KMS-11 (cell line): ENCODE measurements at regions not wholly inside any gene's neighbourhood (a gene's known extent, or its start where the extent isn't known, plus 50 kb on each side); places are given as distances from the start of the nearest gene placed in this dataset.

Experiments used
- H2AFZ ChIP-seq: fragments of 200-600 bp; sonication (generic); 2 replicates; pipeline ENCODE4 v1.6.1; 2016; ENCODE audit warnings: antibody characterized with exemption, mixed run types, low read depth
- H3K27ac ChIP-seq: fragments of 200-600 bp; sonication (generic); 2 replicates; pipeline ENCODE4 v1.6.1; 2016; ENCODE audit warnings: mild to moderate bottlenecking, mixed run types
- H3K27me3 ChIP-seq: fragments of 200-600 bp; sonication (generic); 2 replicates; pipeline ENCODE4 v1.6.1; 2017; ENCODE audit warnings: mild to moderate bottlenecking, low read depth, mixed run types, moderate library complexity; ENCODE audit not compliant: insufficient read depth
- H3K36me3 ChIP-seq: fragments of 200-600 bp; sonication (generic); 2 replicates; pipeline ENCODE4 v1.6.1; 2017; ENCODE audit warnings: mild to moderate bottlenecking, mixed run types; ENCODE audit not compliant: insufficient read depth
- H3K4me1 ChIP-seq: fragments of 200-600 bp; sonication (generic); 2 replicates; pipeline ENCODE4 v1.6.1; 2016; ENCODE audit warnings: mild to moderate bottlenecking, low read depth, mixed run types; ENCODE audit not compliant: poor library complexity, severe bottlenecking
- H3K4me2 ChIP-seq: fragments of 200-600 bp; sonication (generic); 2 replicates; pipeline ENCODE4 v1.7.0; 2016; ENCODE audit warnings: mild to moderate bottlenecking, mixed run types
- H3K4me3 ChIP-seq: fragments of 200-600 bp; sonication (generic); IDR thresholded peaks from 2 replicates; pipeline ENCODE4 v1.6.1; 2017; ENCODE audit warnings: low read depth, low read length, mixed read lengths; ENCODE audit not compliant: insufficient read depth
- H3K79me2 ChIP-seq: fragments of 200-600 bp; sonication (generic); 2 replicates; pipeline ENCODE4 v1.6.1; 2016; ENCODE audit warnings: low read depth, mixed run types; ENCODE audit not compliant: insufficient read depth
- H3K9ac ChIP-seq: fragments of 200-600 bp; sonication (generic); 2 replicates; pipeline ENCODE4 v1.6.1; 2016; ENCODE audit warnings: mild to moderate bottlenecking, mixed run types
- H4K20me1 ChIP-seq: fragments of 200-600 bp; sonication (generic); 2 replicates; pipeline ENCODE4 v1.6.1; 2016; ENCODE audit warnings: mild to moderate bottlenecking, mixed run types; ENCODE audit not compliant: insufficient read depth
- TF ChIP-seq, protein P1 (sequence below): fragments of 200-600 bp; sonication (generic); conservative IDR thresholded peaks from 2 replicates; pipeline ENCODE4 v1.6.1; 2017; ENCODE audit warnings: low read depth, mild to moderate bottlenecking, antibody characterized with exemption, low read length, moderate library complexity, mixed read lengths

DNA sequence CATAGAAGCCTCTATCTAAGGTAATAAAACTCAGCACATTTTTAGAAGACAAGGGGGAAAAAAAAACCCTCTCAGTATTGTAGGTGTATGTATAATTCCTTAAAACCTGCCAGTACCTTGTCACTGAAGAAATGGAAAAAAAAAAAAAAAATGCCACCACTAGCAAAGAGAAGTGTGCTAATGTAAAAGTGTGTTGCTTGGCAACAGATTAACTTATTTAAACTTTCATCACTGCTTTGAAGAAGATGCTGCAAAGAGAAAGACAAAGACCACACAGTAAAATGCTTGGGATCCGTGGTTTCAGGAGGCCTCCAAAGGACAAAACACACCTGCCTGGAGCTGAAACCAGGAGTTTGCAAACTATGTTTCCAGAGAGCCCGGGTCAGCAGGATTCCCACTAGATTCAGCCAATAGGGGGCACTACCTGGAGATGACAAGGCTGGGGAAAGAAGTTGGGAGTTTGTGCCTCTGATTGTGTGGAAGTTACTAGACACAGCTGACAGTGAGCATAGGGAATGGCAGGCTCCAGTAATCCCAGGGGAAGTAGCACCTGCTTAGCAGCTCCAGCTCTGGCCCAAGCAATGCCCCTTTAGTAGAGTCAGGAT, 169.1 kb upstream of the TRIB2 start:
- Histone ChIP-seq H3K9ac (no peak overlapping the region), H3K36me3 (no peaks in the 10 kb centered on the region), H3K27ac (no peak overlapping the region), H3K4me3 (no peak overlapping the region), H4K20me1 (no peaks in the 10 kb centered on the region), H3K4me1 (no peaks in the 10 kb centered on the region), H3K27me3 (no peaks in the 10 kb centered on the region), H2AFZ (no peak overlapping the region), H3K4me2 (no peak overlapping the region), H3K79me2 (no peaks in the 10 kb centered on the region)
- TF ChIP-seq, protein P1, sequence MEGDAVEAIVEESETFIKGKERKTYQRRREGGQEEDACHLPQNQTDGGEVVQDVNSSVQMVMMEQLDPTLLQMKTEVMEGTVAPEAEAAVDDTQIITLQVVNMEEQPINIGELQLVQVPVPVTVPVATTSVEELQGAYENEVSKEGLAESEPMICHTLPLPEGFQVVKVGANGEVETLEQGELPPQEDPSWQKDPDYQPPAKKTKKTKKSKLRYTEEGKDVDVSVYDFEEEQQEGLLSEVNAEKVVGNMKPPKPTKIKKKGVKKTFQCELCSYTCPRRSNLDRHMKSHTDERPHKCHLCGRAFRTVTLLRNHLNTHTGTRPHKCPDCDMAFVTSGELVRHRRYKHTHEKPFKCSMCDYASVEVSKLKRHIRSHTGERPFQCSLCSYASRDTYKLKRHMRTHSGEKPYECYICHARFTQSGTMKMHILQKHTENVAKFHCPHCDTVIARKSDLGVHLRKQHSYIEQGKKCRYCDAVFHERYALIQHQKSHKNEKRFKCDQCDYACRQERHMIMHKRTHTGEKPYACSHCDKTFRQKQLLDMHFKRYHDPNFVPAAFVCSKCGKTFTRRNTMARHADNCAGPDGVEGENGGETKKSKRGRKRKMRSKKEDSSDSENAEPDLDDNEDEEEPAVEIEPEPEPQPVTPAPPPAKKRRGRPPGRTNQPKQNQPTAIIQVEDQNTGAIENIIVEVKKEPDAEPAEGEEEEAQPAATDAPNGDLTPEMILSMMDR: no peak

DNA sequence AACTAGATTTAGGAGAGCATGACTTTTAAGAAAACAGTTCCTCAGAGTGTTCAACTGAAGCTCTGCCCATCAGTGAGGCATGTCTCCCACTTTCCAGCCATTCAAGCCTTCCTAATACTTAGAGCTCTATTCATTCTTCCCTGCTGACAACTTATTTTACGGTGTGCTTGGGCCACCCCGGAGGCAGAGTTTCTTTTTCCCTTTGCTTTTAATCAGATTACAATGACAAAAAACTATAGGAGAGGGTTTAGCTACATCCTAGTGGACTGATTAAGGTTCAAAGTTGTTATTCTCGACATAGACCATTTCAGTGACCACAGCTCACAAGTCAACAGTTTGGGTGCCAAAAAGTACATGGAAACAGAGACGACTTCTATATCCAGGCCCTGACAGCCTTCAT, 167.8 kb upstream of the TRIB2 start:
- Histone ChIP-seq H3K27ac (no peak overlapping the region), H3K79me2 (no peaks in the 10 kb centered on the region), H3K4me3 (no peak overlapping the region), H3K4me2 (no peak overlapping the region), H3K9ac (no peak overlapping the region), H4K20me1 (no peaks in the 10 kb centered on the region), H3K27me3 (no peaks in the 10 kb centered on the region), H3K36me3 (no peaks in the 10 kb centered on the region), H2AFZ (no peak overlapping the region), H3K4me1 (no peaks in the 10 kb centered on the region)
- TF ChIP-seq, protein P1: no peak

DNA sequence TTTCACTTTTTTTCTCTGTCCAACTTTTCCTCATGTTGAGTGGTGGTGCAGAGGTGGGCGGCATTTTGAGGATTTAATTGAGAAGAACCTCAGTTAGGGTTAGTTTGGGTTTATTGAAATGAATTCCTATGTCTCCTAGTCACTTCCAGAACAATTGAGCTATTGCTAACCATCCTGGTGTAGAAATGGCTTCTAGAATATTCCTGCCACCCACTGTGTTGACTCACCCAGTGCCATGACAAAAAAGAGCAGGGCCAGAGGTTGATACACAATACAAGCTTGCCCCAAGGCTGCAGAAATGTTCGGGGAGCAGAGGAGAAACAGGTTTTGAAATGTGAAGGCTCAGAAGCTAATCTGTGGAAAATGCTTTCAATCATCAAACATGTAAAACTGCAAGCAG, 167.1 kb upstream of the TRIB2 start:
- H4K20me1 ChIP-seq: no peaks in the 10 kb centered on the region
- TF ChIP-seq, protein P1: no peak
- H3K9ac ChIP-seq: no peak overlapping the region
- no peak overlapping the region for H3K4me2 ChIP-seq
- H3K4me1 ChIP-seq: no peaks in the 10 kb centered on the region
- H3K27me3 ChIP-seq: no peaks in the 10 kb centered on the region
- no peaks in the 10 kb centered on the region for H3K36me3 ChIP-seq
- no peak overlapping the region for H3K4me3 ChIP-seq
- H3K79me2 ChIP-seq: no peaks in the 10 kb centered on the region
- no peak overlapping the region for H2AFZ ChIP-seq
- H3K27ac ChIP-seq: no peak overlapping the region

DNA sequence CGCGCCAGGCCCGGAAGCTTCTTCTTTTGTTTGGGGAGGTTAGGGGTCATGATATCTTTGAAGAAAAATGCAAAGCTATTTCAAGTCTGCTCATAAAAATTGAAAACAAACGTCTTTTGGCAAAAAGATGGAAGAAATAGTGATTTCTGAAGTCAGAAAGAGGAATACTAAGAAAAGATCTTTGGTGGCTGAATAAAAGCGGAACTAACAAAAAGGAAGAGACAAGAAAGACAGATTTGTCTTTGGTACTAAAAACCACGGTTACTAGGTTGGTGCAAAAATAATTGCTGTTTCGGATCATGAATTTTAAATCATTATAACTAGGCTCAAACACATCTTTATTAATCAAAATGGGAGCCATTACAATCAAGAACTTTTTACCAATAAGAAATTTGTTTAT, 164.6 kb upstream of the TRIB2 start:
- Histone ChIP-seq H4K20me1 (no peaks in the 10 kb centered on the region), H3K79me2 (no peaks in the 10 kb centered on the region), H3K27ac (no peak overlapping the region), H3K27me3 (no peaks in the 10 kb centered on the region), H3K4me2 (no peak overlapping the region), H3K4me1 (no peaks in the 10 kb centered on the region), H2AFZ (no peak overlapping the region), H3K9ac (no peak overlapping the region), H3K36me3 (no peaks in the 10 kb centered on the region), H3K4me3 (no peak overlapping the region)
- TF ChIP-seq, protein P1: no peak
